HepG2 (cell line): ENCODE measurements at regions not wholly inside any gene's neighbourhood (a gene's known extent, or its start where the extent isn't known, plus 50 kb on each side); places are given as distances from the start of the nearest gene placed in this dataset.

Experiments
- ATAC-seq: fragments of 200-7000 bp; cut with Tn5 transposase; 3 replicates; pipeline ENCODE4 v1.9.1; 2020; ENCODE audit warnings: mild to moderate bottlenecking, moderate library complexity
- BruUV-seq: library from RNA; stranded (reverse); fragments of 400-500 nt; replicated peaks from 2 replicates; lab custom pipeline; 2021; lab: Mats Ljungman, UMichigan
- CTCF ChIA-PET: fragments of 300-600 bp; formaldehyde crosslinking; extraction: SDS; loops from one replicate; lab custom pipeline; 2021; ENCODE audit warnings: low total read pairs, inconsistent platforms, low intra/inter-chr PET ratio; lab: Yijun Ruan, JAX
- POLR2A ChIA-PET: fragments of 350-600 bp; sonication (Branson Sonifier 250); formaldehyde crosslinking; loops from one replicate; lab custom pipeline; 2020; ENCODE audit warnings: antibody characterized with exemption, inconsistent platforms; lab: Yijun Ruan, JAX
- DNase-seq: peaks from one replicate; pipeline ENCODE4 v3.0.0-alpha.2; 2015; ENCODE audit warnings: low spot score
- FAIRE-seq: peaks from 3 replicates; lab custom pipeline; 2011; peaks lifted over from hg19 to GRCh38; lab: Jason Lieb, UNC
- H2AFZ ChIP-seq: one replicate; pipeline ENCODE4 v1.6.1; 2011; ENCODE audit warnings: low read length, inconsistent platforms
- H3K27ac ChIP-seq: fragments of 300-600 bp; 3 replicates; pipeline ENCODE4 v1.8.0; 2011; ENCODE audit warnings: mixed run types, mild to moderate bottlenecking, mixed read lengths, low read length, inconsistent platforms; ENCODE audit not compliant: insufficient read depth; ENCODE audit errors: extremely low read length
- H3K27me3 ChIP-seq, 2 experiments: fragments of 200-600 bp in 1 of 2; 2 replicates in 1 of 2; 3 replicates in 1 of 2; pipeline versions ENCODE4 v1.6.0 to v1.8.0; 2011; ENCODE audit warnings: low read length in 2 of 2, mild to moderate bottlenecking in 2 of 2, moderate library complexity in 2 of 2, inconsistent platforms in 1 of 2; ENCODE audit not compliant: insufficient read depth in 2 of 2, control insufficient read depth in 1 of 2
- H3K36me3 ChIP-seq, 2 experiments: fragments of 200-600 bp in 1 of 2; replicated peaks in 1 of 2; 2 replicates in 1 of 2; 3 replicates in 1 of 2; pipeline versions ENCODE4 v1.5.1 to v1.8.0; 2011; ENCODE audit warnings: low read length in 2 of 2, inconsistent platforms in 1 of 2; ENCODE audit not compliant: insufficient read depth in 2 of 2, control insufficient read depth in 1 of 2
- H3K4me1 ChIP-seq: 2 replicates; pipeline ENCODE4 v1.5.1; 2012; ENCODE audit warnings: low read length, inconsistent platforms; ENCODE audit not compliant: insufficient read depth
- H3K4me2 ChIP-seq: 2 replicates; pipeline ENCODE4 v1.6.0; 2011; ENCODE audit warnings: low read depth, low read length, inconsistent platforms
- H3K4me3 ChIP-seq, 3 experiments: fragments of 200-600 bp in 1 of 3; sonication (generic), shearing (Covaris generic) in 1 of 3; replicated peaks in 1 of 3; 2 replicates each; pipeline ENCODE4 v1.5.1; 2011 to 2016; ENCODE audit warnings: low read length in 3 of 3, inconsistent platforms in 2 of 3, low read depth in 2 of 3, mild to moderate bottlenecking in 2 of 3, control low read depth in 1 of 3, mixed read lengths in 1 of 3; ENCODE audit not compliant: insufficient read depth in 1 of 3
- H3K79me2 ChIP-seq: one replicate; pipeline ENCODE4 v1.6.1; 2011; ENCODE audit warnings: low read length, inconsistent platforms; ENCODE audit not compliant: insufficient read depth
- H3K9ac ChIP-seq: 2 replicates; pipeline ENCODE4 v1.6.0; 2011; ENCODE audit warnings: mild to moderate bottlenecking, low read depth, low read length, inconsistent platforms; ENCODE audit not compliant: insufficient read depth
- H3K9me3 ChIP-seq: 2 replicates; pipeline ENCODE4 v1.5.1; 2012; ENCODE audit warnings: mild to moderate bottlenecking, low read length
- H4K20me1 ChIP-seq: 2 replicates; pipeline ENCODE4 v1.6.0; 2011; ENCODE audit warnings: inconsistent platforms, mild to moderate bottlenecking, low read length, moderate library complexity; ENCODE audit not compliant: insufficient read depth
- BCL6 ChIP-seq: IDR thresholded peaks from 2 replicates; pipeline ENCODE4 v1.6.1; 2016; ENCODE audit warnings: missing genetic modification reagents, missing compliant biosample characterization
- DMAP1 ChIP-seq: IDR thresholded peaks from 2 replicates; pipeline ENCODE4 v1.6.1; 2016
- ELF1 ChIP-seq: sonication (generic); formaldehyde crosslinking; IDR thresholded peaks from 2 replicates; pipeline ENCODE4 v1.4.0; 2020; ENCODE audit warnings: missing genetic modification reagents
- FOXJ3 ChIP-seq: sonication (generic); formaldehyde crosslinking; IDR thresholded peaks from 2 replicates; pipeline ENCODE4 v1.4.0; 2020; ENCODE audit warnings: missing genetic modification reagents, mild to moderate bottlenecking, borderline replicate concordance
- HIVEP1 ChIP-seq: sonication (generic); formaldehyde crosslinking; IDR thresholded peaks from 2 replicates; pipeline ENCODE4 v1.4.0; 2020; ENCODE audit warnings: mild to moderate bottlenecking, missing genetic modification reagents
- KDM3A ChIP-seq: IDR thresholded peaks from 2 replicates; pipeline ENCODE4 v1.6.1; 2018; ENCODE audit warnings: low read depth, missing compliant biosample characterization
- NFE2L2 ChIP-seq: fragments of 150-350 bp; IDR thresholded peaks from 2 replicates; pipeline ENCODE4 v1.6.1; 2014; ENCODE audit warnings: low read length
- PAX8 ChIP-seq: sonication (generic); formaldehyde crosslinking; IDR thresholded peaks from 2 replicates; pipeline ENCODE4 v1.8.0; 2022; ENCODE audit warnings: mild to moderate bottlenecking, missing genetic modification reagents, borderline replicate concordance
- SP2 ChIP-seq: sonication (generic); formaldehyde crosslinking; IDR thresholded peaks from 2 replicates; pipeline ENCODE4 v1.5.1; 2020; ENCODE audit warnings: mild to moderate bottlenecking, missing genetic modification reagents
- TARDBP ChIP-seq: sonication (generic); formaldehyde crosslinking; IDR thresholded peaks from 2 replicates; pipeline ENCODE4 v1.8.0; 2022; ENCODE audit warnings: mild to moderate bottlenecking, missing genetic modification reagents
- ZFP90 ChIP-seq: sonication (generic); formaldehyde crosslinking; IDR thresholded peaks from 2 replicates; pipeline ENCODE4 v1.8.0; 2022; ENCODE audit warnings: missing genetic modification reagents, mild to moderate bottlenecking, inconsistent platforms, borderline replicate concordance
- ZFX ChIP-seq: sonication (generic); formaldehyde crosslinking; IDR thresholded peaks from 2 replicates; pipeline ENCODE4 v1.4.0; 2020; ENCODE audit warnings: mild to moderate bottlenecking, low read depth, missing genetic modification reagents, moderate library complexity
- ZNF101 ChIP-seq: sonication (generic); formaldehyde crosslinking; IDR thresholded peaks from 2 replicates; pipeline ENCODE4 v1.4.0; 2020; ENCODE audit warnings: mild to moderate bottlenecking, low read depth, missing genetic modification reagents, borderline replicate concordance
- ZNF792 ChIP-seq: IDR thresholded peaks from 2 replicates; pipeline ENCODE4 v1.6.1; 2016
- ZSCAN12 ChIP-seq: sonication (generic); formaldehyde crosslinking; IDR thresholded peaks from 2 replicates; pipeline ENCODE4 v1.9.0; 2021; ENCODE audit warnings: mild to moderate bottlenecking, missing genetic modification reagents
- WGBS: methylation state at CpG from one replicate; pipeline ENCODE4 v1.1.6; 2017; ENCODE audit warnings: low lambda C conversion rate; 5-methylcytosine and 5-hydroxymethylcytosine counted together
- in situ Hi-C: cut with HindIII; loops from 2 replicates; pipeline ENCODE4 v1.10.0; 2017; ENCODE audit warnings: low pct_unique_long_range_greater_than_20kb; ENCODE audit not compliant: extremely low pct_ligation_motif_present
- intact Hi-C: fragments of 100-400 bp; cut with micrococcal nuclease; formaldehyde crosslinking; loops from one replicate; pipeline ENCODE4 v1.10.0; 2022; ENCODE audit not compliant: unreplicated experiment
- TF ChIP-seq, protein P1 (sequence below): fragments of 450-650 bp; IDR thresholded peaks from 2 replicates; pipeline ENCODE4 v1.6.1; 2017
- TF ChIP-seq, protein P2 (sequence below): sonication (generic); formaldehyde crosslinking; IDR thresholded peaks from 2 replicates; pipeline ENCODE4 v1.4.0; 2020; ENCODE audit warnings: missing genetic modification reagents, mild to moderate bottlenecking, borderline replicate concordance
- TF ChIP-seq, protein P3 (sequence below): IDR thresholded peaks from 2 replicates; pipeline ENCODE4 v1.6.1; 2018; ENCODE audit warnings: missing genetic modification reagents

DNA sequence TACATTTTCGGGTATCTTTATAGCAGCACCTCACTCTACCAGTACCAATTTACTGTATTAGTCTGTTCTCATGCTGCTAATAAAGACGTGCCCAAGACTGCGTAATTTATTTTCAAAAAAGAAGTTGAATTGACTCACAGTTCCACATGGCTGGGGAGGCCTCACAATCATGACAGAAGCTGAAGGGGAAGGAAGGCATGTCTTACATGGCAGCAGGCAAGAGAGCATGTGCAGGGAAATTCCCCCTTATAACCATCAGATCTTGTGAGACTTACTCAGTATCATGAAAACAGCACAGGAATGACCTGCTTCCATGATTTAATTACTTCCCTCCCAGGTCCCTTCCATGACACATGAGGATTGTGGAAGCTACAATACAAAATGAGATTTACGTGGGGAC, 602.6 kb upstream of the DAB2 start:
- Histone ChIP-seq H3K79me2 (no peaks in the 10 kb centered on the region), H3K27me3 (no peaks in the 10 kb centered on the region), H3K9ac (no peak overlapping the region), H3K36me3 (no peaks in the 10 kb centered on the region), H3K4me3 (no peak overlapping the region), H3K4me1 (no peaks in the 10 kb centered on the region), H4K20me1 (no peaks in the 10 kb centered on the region), H2AFZ (no peak overlapping the region), H3K27ac (no peak overlapping the region), H3K9me3 (peaks cover 12% of the 10 kb centered on the region; the same call in 1 of the 2 replicates), H3K4me2 (no peak overlapping the region)
- TF ChIP-seq HIVEP1 (no peak), BCL6 (no peak), FOXJ3 (no peak), PAX8 (no peak), ZFP90 (CRISPR knock-in tag) (no peak), NFE2L2 (no peak), SP2 (CRISPR knock-in tag) (no peak), ZNF101 (no peak)
- TF ChIP-seq, protein P1, sequence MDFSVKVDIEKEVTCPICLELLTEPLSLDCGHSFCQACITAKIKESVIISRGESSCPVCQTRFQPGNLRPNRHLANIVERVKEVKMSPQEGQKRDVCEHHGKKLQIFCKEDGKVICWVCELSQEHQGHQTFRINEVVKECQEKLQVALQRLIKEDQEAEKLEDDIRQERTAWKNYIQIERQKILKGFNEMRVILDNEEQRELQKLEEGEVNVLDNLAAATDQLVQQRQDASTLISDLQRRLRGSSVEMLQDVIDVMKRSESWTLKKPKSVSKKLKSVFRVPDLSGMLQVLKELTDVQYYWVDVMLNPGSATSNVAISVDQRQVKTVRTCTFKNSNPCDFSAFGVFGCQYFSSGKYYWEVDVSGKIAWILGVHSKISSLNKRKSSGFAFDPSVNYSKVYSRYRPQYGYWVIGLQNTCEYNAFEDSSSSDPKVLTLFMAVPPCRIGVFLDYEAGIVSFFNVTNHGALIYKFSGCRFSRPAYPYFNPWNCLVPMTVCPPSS = no peak
- in situ Hi-C loops = no loop called here
- ChIA-PET CTCF (no interaction called here), POLR2A (no interaction called here)
- WGBS = 15% methylated on average over 4 of the region's 4 CpGs
- ATAC-seq = no peak
- intact Hi-C loops = no loop called here
- no peak for FAIRE-seq
- BruUV-seq = no TSS peak
- no peak for DNase-seq

DNA sequence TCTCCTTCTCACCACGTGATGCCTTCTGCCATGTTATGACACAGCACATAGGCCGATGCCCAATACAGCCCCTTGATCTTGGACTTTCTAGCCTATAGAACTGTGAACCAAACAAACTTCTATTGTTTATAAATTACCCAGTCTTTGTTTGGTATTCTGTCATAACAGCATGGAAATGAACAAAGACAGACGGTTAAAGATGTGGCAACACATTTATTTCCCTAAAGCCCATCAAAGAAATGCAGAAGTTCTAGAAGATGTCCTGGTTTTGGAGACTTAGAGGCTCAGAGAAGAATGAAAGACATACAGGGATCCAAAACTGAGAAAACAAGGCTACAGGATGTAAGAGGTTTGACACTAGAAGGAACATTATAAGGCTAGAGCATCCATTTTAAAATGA, 600.8 kb upstream of the DAB2 start:
- WGBS = 4% methylated on average over 3 of the region's 3 CpGs
- in situ Hi-C loops = no loop called here
- H3K36me3 ChIP-seq = no peaks in the 10 kb centered on the region
- no peak overlapping the region for H3K9ac ChIP-seq
- BruUV-seq = no TSS peak
- DNase-seq (no peak), ATAC-seq (no peak), FAIRE-seq (no peak)
- POLR2A ChIA-PET = no interaction called here
- peaks cover 18% of the 10 kb centered on the region; the same call in 1 of the 2 replicates for H3K9me3 ChIP-seq
- CTCF ChIA-PET = no interaction called here
- no peak overlapping the region for H3K4me2 ChIP-seq
- H3K27me3 ChIP-seq = no peaks in the 10 kb centered on the region
- H2AFZ ChIP-seq = no peak overlapping the region
- H3K4me3 ChIP-seq = no peak overlapping the region
- H4K20me1 ChIP-seq = no peaks in the 10 kb centered on the region
- no peak overlapping the region for H3K27ac ChIP-seq
- intact Hi-C loops = no loop called here
- H3K4me1 ChIP-seq = no peaks in the 10 kb centered on the region
- H3K79me2 ChIP-seq = no peaks in the 10 kb centered on the region
- TF ChIP-seq, protein P2, sequence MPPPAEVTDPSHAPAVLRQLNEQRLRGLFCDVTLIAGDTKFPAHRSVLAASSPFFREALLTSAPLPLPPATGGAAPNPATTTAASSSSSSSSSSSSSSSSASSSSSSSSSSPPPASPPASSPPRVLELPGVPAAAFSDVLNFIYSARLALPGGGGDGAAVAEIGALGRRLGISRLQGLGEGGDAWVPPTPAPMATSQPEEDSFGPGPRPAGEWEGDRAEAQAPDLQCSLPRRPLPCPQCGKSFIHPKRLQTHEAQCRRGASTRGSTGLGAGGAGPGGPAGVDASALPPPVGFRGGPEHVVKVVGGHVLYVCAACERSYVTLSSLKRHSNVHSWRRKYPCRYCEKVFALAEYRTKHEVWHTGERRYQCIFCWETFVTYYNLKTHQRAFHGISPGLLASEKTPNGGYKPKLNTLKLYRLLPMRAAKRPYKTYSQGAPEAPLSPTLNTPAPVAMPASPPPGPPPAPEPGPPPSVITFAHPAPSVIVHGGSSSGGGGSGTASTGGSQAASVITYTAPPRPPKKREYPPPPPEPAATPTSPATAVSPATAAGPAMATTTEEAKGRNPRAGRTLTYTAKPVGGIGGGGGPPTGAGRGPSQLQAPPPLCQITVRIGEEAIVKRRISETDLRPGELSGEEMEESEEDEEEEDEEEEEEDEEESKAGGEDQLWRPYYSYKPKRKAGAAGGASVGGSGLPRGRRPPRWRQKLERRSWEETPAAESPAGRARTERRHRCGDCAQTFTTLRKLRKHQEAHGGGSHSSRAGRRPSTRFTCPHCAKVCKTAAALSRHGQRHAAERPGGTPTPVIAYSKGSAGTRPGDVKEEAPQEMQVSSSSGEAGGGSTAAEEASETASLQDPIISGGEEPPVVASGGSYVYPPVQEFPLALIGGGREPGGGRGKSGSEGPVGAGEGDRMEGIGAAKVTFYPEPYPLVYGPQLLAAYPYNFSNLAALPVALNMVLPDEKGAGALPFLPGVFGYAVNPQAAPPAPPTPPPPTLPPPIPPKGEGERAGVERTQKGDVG = no peak
- TF ChIP-seq ZNF792 (CRISPR knock-in tag) (no peak), ZFX (no peak), DMAP1 (no peak), KDM3A (no peak), ELF1 (CRISPR knock-in tag) (no peak), ZSCAN12 (CRISPR knock-in tag) (no peak), TARDBP (CRISPR knock-in tag) (no peak)
- TF ChIP-seq, protein P3, sequence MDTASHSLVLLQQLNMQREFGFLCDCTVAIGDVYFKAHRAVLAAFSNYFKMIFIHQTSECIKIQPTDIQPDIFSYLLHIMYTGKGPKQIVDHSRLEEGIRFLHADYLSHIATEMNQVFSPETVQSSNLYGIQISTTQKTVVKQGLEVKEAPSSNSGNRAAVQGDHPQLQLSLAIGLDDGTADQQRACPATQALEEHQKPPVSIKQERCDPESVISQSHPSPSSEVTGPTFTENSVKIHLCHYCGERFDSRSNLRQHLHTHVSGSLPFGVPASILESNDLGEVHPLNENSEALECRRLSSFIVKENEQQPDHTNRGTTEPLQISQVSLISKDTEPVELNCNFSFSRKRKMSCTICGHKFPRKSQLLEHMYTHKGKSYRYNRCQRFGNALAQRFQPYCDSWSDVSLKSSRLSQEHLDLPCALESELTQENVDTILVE (CRISPR knock-in tag) = no peak
